NCI-H1417 treated with DMSO at 0.1 percent for 48 hours (cell line): ENCODE measurements at regions not wholly inside any gene's neighbourhood (a gene's known extent, or its start where the extent isn't known, plus 50 kb on each side); places are given as distances from the start of the nearest gene placed in this dataset.
"Not testable (repeated sequence)": the region's sequence is repeated elsewhere in the genome, so short reads cannot be mapped to it uniquely, and the experiment has no call there.

Experiments
- DNase-seq: peaks from one replicate; lab custom pipeline; 2025; lab: John Stamatoyannopoulos, UW

DNA sequence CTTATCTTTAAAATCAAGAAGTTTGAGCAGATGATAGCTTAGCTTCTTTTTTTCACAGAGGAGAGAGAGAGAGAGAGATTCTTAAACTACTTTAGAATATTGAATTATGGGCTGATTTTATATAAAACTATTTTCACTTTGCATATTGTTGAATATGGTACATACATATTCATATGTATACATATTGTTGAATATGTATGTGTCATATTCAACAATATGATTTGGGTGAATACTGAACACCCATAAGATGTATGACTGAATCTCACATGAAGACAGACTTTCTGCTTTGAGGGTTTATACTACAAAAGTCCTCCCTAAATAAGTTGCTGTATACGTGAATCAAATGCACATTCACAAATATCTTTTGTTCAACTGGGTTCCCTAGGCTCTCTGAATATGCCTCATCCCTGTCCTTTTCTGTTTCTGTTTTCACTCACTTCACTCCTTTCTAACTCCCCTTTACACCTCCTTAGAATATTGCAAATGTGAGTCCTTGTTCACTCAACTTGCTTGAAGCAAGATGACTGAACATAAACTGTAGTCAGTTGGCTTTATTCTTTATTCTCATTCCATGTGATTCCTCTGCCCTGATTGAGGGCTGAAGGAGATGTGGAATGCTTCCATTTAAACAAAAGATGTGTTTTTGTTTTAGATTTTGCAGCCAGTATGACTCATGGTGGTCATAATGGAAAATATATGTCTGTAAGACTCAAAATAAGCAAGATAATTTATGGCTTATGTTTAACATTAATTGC is 225.4 kb upstream of the DAB2 start:
- no peak for DNase-seq

DNA sequence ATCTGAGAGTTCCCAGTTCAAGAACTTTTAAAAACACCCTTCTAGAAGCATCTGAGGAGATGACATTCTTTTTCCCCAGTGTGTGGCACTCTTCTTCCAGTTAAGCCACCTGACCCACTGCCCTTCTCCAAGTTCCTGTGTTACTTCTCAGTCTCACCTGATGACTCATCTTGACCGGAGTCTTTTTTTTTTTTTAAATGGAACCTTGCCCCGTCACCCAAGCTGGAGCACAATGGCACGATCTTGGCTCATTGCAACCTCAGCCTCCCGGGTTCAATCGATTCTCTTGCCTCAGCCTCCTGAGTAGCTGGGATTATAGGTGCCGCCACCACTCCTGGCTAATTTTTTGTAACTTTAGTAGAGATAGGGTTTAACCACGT is 224.1 kb upstream of the DAB2 start:
- DNase-seq = no peak

DNA sequence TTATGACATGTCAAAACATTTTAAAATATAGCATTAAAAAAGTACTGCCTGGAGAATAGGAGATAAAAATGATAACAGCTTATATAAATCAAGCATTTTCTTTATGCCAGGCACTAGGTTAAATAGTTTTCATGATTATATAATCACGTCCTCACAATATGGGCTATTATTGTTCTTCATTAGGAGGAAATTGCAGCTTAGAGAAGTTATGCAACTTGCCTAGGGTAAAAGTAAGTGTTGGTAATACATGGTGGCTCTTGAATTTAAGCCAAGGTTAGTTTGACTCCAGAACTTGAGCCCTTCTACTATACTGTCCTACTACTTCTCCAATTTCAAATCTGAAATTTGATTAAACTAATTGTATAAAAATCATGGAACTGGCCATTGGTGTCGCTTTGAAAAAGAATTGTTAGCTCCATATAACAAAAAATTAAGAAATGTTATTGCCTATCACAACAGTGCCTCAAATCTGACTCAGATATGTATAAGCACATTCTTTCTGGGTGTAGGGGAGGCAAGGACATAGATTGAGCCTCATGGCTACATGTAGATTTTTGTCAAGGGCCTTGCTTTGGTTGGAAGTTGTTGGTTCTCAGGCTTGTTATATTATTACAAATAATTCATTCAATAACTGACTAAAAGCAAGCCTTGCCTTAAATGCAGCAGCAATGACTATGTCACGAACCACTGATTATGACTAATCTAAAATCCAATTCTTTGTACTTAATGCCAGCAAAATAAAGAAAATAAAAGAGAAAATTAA is 223.5 kb upstream of the DAB2 start:
- DNase-seq = no peak

DNA sequence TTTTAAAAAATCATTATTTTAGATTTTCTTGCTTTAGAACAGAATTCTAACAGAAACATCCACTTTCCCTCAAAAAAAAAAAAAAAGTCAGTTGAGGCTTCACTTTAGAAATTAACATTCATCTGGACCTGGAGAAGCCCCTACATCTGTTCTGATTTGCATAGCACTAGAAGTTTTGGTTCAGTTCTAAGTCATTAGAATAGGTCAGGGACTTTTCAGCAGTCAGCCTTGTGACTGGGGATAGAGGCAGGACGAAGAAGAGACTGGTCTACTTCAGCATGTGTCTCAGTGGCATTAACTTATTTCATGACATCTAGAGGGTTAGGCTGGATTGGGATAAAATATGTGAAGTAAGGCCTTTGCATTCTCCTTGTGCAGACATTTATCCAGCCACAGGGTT is 215.8 kb upstream of the DAB2 start:
- no peak for DNase-seq

DNA sequence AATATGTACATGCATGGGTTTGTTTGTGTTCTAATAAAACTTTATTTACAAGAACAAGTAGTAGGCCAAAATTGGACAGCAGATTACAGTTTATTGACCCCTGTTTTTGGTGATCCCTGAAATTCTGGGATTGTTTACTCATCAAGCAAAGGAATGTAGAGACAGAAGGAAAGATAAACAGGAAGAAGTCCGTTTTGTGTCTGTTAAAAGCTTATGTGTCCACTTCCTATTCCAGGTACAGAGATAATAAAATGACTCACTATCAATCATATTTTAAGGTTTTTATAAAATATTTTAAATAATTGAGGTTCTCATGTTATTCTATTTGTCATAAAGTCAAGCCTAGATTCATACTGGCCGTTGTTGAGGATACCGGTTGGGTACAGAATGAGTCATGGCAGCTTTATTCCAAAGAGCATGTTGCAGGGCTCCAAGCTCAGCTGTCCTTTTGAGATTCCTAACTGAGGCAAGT is 214.9 kb upstream of the DAB2 start:
- DNase-seq = no peak

DNA sequence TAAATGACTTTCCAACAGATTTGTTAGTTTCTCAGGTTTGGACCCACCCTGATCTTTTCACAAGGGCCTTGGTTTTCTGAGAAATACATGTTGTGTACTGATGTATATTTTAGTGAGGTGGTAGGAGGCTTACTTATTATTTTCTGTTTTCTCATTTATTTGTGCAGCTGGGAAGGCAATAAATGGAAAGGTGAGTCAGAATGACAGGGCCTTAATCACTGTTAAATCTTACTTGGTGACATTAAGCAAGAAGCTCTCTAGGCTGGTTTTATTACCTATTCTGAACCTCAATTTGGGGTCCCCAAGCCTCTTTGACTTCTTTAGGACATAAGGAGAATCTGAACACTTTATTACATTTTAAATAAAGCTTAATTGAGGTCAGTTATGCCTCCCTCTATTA is 214.0 kb upstream of the DAB2 start:
- no peak for DNase-seq

DNA sequence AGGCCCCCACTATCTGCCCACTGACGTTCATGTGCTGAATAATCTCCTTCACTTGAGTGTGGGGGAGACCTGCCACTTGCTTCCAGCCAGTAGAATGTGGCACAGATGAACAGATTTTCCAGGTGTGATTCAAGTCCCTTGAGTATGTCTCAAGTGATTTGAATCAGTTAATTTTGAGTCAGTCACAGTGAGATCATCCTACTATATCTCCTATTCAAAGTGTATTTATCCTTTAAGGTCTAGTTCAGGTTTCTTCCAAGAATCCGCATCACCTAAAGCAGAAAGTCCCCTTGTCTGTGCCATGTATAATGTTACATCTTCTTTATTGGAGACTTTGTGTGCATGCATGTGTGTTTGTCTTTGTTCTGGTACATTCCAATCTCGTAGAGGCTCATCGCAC is 208.3 kb upstream of the DAB2 start:
- DNase-seq = no peak

DNA sequence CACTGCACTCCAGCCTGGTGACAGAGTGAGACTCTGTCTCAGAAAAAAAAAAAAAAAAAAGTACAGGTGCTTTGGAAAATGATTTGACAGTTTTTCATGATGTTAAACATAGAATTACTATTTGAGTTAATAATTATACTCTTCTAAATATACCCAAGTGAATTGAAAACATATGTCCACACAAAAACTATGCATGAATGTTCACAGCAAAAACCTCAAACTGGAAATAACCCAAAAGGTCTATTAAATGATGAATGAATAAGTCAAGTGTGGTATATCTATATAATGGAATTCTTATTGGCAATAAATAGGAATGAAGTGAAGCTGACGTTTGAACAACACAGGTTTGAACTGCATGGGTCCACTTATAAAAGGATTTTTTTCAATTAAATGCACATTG is 207.2 kb upstream of the DAB2 start:
- no peak for DNase-seq

DNA sequence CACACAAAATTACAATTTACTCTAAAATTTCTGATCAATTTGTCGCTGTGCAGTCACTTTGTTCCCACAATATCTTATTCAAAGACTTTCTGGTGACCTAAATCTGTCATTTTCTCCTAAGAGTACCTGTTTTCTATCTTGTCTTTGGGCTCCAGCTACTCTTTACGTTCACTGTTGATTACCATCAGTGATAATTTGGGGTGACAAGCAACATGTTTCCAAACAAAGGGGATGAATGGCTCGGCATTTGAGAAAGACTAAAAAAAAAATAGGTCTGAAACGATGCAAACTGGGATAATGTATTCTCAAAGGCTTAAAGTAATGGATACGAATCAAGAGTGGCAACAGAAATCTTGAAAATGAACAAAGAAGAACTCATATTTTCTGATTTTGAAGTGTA is 205.2 kb upstream of the DAB2 start:
- DNase-seq = no peak

DNA sequence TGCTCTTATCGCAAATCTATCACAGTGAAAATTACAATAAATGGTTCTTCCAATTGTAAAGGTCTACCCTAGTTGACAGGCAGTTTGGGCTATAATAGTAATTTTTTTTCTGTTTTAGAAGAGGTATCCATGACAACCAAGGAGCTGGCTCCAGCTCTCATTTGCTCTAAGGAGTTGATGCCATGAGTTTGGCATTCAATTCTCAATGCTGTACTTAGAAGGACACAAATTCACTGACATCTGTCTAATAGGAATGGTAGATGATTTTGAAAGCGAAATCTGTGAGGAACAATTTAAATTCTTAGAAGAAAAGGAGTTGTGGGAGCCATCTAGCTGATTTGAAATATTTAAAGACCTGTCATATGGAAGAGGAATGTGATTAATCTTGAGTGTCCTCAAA is 203.6 kb upstream of the DAB2 start:
- DNase-seq = no peak

DNA sequence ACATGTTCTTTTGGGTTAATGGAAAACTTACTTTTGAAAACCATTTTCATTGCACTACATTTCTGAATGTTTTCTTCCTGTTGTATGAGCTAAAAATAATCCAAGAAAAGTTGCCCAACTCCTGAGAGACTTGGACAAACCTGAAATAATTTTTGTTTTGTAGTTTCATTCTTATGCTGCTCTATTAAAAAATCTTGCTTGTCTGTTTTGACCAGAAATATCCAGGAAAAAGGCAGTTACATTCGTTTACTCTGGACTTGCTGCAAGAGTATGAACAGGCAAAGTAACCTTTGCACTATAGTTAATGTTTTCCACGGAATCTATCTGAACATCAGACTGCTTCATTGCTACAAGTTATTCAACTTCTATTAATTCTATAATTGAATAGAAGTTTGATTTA is 200.1 kb upstream of the DAB2 start:
- no peak for DNase-seq

DNA sequence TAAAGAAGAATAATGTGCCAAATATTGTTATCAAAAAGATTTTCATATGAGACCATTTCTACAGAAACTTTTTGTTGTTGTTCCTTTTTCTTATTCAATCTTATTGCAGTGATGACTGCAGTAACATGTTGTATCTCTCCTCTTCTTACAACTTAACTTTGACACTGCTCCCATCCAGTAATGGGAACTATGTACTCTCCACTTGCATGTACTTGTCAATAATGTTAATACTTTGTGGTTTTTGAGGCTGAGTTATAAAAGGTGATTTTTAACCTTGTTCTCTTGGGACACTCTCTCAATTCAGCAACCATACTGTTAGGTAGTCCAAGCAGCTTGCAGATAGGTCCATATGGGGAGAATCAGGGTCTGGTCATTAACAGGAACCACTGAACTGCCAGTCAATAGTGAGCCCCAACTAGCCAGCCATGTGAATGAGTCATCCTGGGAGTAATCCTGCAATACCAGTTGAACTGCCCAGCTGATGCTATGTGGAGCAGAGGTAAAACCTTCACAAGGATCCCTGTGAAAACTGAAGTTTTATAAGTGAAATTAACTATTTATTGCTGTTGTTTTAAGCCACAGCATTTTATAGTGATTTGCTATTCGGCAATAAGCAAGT is 199.6 kb upstream of the DAB2 start:
- no peak for DNase-seq

DNA sequence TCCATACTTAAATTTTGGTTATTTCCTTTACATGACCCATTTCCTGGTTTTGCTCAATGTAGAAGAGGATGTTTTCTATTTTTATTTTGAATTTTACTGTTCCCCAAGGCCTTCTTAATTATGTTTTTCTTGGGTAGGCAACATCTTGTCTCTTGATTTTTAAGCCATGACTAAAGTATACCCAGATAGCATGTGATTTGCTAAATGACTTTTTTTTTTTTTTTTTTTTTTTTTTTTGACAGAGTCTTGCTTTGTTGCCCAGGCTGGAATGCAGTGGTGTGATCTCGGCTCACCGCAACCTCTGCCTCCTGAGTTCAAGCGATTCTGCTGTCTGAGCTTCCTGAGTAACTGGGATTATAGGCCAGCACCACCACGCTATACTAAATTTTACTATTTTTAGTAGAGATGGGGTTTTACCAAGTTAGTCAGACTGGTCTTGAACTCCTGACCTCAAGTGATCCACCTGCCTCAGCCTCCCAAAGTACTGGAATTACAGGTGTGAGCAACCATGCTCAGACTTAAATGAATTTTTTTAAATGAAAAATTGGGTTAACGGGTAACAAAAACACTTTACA is 198.6 kb upstream of the DAB2 start:
- DNase-seq = no peak

DNA sequence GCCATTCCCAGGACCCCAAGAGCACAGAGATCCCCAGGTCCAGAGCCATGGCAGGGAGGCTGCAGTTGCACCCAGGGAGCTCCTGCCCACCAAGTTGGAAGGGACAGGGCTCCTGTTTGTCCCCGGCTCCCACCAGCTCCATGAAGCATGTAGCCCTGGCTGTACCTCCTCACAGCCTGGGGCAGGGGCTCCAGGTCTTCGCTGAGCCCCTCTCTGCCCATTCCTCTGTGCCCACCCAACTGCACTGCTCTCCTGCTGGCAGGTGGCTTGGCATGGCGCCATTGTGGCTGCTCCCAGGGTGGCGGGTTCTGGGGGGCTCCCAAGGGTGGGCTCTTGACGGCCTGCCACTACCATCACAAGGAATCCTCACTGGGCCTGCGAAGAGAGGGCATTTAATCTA is 197.5 kb upstream of the DAB2 start:
- no peak for DNase-seq

DNA sequence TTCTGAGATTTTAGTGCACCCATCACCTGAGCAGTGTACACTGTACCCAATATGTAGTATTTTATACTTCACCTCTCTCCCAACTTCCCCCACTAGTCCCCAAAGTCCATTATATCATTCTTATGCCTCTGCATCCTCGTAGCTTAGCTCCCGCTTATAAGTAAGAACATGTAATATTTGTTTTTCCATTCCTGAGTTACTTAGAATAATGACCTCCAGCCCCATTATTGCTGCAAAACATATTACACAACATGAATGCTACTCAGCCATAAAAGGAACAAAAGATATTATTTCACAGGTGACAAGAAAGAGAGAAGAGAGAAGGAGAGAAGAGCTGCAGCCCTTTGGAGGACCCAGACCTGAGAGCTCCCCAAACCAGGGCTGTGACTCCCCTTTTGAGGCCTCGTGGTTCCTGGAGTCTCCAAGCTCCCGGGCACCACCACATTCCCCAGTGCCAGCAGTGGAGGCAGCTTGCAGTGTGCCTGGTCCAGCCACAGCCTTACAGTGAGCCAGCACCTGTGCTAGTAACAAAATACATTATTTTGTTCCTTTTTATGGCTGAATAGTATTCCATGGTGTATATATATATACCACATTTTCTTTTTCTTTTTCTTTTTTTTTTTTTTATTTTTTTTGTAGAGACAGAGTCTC is 194.5 kb upstream of the DAB2 start:
- DNase-seq = no peak

DNA sequence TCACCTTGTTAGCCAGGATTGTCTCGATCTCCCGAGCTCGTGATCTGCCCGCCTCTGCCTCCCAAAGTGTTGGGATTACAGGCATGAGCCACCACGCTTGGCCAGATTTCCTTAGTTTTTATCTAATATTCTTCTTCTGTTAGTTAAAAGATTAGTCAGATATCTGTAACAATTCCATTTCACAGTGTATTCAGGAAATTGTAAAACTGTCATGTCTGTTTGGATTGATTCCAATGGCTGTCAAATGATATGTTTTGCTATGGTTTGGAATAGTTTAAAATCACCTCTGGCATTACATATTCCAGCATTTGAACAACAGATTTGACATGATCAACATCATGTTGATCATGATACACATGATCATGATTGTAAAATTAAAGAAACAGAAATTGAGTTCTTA is 193.6 kb upstream of the DAB2 start:
- no peak for DNase-seq

DNA sequence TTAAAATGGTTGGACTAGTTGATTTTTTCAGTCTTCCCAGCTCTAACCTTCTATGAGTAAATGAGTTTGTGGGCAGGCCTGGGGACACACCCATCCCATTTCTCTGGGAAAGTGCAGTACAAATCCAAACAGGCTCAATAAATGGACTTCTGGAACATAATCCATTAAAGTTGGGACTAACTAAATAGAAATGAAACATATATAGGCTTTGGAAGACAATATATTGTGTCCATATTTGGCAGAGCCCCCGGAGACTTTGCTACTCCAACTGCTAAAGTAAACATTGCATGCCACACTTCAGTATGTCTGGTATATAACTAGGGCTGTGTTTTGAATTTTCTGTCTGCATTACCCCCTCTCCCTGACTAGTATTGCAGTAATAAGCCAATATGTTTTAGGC is 191.4 kb upstream of the DAB2 start:
- no peak for DNase-seq

DNA sequence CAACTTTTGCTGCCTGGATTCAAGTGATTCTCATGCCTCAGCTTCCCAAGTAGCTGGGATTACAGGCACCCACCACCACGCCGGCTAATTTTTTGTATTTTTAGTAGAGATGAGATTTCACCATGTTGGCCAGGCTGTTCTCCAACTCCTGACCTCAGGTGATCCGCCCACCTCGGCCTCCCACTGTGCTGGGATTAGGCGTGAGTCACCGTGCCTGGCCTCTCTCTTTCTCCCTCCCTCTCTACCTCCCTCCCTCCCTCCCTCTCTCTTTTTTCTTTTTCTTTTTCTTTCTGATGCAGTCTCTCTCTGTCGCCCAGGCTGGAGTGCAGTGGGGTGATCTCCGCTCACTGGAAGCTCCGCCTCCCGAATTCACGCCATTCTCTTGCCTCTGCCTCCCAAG is 186.3 kb upstream of the DAB2 start:
- DNase-seq = not testable (repeated sequence)

DNA sequence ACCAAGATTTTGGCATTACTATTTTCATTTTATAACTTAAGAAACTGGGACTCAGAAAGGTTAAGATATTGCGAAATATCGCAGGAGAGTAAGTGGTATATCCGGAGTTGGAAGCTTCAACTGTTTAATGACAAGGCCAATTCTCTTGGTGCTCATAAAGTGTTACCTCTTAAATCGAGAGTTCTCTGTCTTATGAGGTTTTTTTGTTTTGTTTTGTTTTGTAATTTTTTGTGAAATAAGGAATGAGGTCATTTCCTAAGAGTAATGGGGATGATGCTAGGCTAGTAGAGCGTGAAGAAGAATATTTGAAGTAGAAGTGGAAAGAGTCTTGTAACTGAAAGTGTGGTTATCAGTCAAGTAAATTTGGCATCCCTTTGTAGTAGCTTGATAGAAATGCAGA is 183.2 kb upstream of the DAB2 start:
- no peak for DNase-seq

DNA sequence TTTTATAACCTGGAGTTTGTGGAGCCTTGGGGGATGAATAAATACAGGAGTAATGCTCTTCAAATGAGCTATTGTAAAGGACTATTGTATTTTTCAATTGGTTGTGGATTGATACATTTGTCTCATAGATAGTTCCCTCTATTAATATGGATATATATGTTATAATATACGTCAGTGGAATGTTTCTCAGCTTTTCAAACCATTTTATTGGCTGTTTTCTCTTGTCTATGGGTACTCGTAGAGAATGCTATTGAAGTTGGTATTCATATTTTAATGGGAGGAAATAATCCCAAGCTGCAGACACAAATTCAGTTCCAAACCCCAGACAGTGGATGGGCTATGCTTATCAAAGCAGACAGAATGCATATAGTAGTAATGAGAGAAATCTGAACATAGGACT is 181.8 kb upstream of the DAB2 start:
- DNase-seq = no peak

DNA sequence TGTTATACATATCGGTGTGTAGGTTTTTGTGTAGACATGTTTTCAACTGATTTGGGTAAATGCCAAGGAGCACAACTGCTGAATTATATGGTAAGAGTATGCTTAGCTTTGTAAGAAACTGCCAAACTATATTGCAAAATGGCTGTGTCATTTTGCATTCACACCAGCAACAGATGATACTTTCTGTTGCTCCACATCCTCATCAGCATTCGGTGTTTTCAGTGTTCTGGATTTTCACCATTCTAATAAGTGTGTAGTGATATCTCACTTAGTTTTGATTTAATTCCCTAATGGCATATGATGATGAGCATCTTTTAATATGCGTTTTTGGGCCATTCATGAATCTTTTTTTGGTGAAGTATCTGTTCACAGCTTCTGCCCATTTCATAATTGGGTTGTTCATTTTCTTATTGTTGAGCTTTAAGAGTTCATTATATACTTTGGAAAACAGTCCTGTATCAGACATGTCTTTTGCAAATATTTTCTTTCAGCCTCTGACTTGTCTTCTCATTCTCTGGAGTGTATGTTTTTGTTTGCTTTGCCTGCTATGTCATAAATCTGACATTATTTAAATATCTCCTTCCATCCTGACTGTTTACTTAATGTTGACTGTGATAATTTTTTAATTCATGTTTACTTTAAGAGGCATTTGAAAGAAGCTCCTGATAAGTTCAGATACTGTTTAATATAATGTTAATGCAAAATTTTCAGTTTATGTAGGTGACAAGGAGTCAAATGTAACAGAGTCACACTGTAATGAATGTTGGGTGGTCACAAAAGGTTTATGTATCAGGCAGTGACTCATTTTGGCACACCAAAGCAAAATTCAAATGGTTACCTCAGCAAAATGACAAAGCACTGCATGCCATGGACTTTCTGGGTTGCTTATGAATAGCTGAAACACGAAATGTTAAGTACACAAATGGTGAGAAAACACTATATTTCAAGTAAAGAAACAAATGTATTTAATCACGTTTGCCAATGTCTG is 181.1 kb upstream of the DAB2 start:
- DNase-seq = no peak
